GM18508 (cell line): ENCODE measurements at regions not wholly inside any gene's neighbourhood (a gene's known extent, or its start where the extent isn't known, plus 50 kb on each side); places are given as distances from the start of the nearest gene placed in this dataset.
"Not testable (repeated sequence)": the region's sequence is repeated elsewhere in the genome, so short reads cannot be mapped to it uniquely, and the experiment has no call there.

Experiments used
- ATAC-seq: cut with Tn5 transposase; IDR thresholded peaks from one replicate; pipeline ENCODE4 v1.9.1; 2021; ENCODE audit warnings: moderate number of reproducible peaks; ENCODE audit not compliant: insufficient read depth, unreplicated experiment

- no peak for ATAC-seq
Measured at GRCh38 chr2:145909766-145910165, 1389.8 kb upstream of the ZEB2 start.

- no peak for ATAC-seq
Measured at GRCh38 chr2:145909175-145909755, 1389.3 kb upstream of the ZEB2 start.

DNA sequence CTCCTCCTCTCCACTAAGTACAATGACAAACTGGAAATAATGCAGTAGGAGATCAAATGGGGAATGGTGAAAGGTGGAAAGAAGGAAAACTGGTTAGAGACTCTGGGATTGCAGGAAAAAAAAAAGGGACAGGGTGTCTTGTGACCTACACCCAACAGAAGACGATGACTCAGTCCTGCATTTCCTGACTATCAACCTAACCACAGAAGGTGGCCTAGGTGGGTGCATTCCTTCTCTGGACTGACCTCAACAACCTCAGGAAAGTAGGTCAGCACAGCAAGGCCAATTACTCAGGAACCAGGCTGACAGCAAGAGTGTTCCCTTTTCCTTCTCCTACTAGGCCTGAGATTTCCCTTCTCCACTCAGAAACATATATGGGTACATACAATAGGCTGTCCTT, 1386.4 kb upstream of the ZEB2 start:
- no peak for ATAC-seq

GRCh38 chr2:145905371-145905770, 1385.5 kb upstream of the ZEB2 start:
- no peak for ATAC-seq

GRCh38 chr2:145897151-145897550, 1377.2 kb upstream of the ZEB2 start:
- ATAC-seq, result no peak

DNA sequence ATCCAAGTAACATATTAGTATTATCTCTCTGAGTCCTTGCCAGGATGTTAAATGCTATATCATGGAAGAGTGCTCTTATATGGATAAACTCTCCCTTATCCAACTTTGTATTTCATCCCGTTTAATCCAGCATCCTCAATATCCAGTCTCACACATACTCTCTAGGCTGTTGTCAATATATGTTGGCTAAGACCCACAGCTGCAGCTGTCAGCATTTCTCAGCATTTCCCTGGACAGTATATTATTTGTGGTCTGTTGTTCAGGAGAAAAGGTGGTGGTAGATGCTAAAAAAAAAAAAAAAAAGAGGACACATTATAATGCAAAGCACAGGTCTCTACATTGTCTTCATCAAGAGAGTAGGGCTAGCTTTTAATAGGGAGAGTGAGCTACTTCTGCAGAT, 1368.0 kb upstream of the ZEB2 start:
- no peak for ATAC-seq

DNA sequence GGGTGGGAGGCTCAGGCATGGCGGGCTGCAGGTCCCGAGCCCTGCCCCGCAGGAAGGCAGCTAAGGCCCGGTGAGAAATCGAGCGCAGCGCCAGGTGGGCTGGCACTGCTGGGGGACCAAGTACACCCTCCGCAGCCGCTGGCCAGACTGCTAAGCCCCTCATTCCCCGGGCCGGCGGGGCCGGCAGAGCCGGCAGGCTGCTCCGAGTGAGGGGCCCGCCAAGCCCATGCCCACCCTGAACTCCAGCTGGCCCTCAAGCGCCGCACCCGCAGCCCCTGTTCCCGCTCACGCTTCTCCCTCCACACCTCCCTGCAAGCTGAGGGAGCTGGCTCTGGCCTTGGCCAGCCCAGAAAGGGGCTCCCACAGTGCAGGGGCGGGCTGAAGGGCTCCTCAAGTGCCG, 1361.1 kb upstream of the ZEB2 start:
- ATAC-seq, result not testable (repeated sequence)

DNA sequence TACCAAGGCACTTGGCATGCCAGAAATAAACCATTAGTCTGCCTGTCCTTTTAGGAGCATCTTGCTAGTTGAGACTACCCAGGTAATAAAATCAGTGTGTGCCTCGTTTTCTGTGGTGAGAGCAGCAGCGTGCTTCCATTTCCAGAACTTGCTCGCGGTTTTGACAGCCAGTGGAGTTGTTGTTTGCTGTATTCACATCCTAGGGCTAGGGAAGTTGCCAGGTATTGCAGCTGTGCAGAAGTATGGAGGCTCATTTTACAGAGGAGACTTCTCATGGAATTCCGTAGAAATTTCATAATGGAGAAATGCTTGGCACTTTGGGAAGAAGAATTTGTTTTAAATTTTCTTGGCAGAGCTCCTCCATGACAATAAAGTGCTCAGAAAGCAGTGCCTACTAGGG, 1355.1 kb upstream of the ZEB2 start:
- ATAC-seq, result no peak

GRCh38 chr2:145874466-145874865, 1354.5 kb upstream of the ZEB2 start:
- ATAC-seq, result no peak

GRCh38 chr2:145864501-145864900, 1344.6 kb upstream of the ZEB2 start:
- no peak for ATAC-seq

DNA sequence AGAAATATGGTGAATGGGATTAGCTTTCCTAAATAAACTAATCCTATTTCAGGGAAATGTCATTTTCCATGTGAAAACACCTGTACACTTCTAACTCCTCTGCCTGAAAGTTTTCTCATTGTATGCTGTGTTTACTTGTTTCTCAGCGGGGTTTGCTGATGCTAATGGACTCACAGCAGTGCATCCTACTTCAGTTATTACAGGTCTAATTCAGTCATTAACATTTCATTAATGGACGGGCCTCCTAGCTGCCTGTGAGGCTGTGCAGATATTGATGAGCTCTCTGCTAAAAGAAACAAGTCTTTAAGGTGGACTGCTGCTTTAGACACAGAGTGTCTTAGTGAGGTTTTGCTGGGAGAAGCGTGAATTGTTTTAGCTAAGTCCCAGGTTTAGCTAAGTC, 1342.0 kb upstream of the ZEB2 start:
- no peak for ATAC-seq

GRCh38 chr2:145860083-145860482, 1340.2 kb upstream of the ZEB2 start:
- ATAC-seq, result no peak

GRCh38 chr2:145855142-145855541, 1335.2 kb upstream of the ZEB2 start:
- no peak for ATAC-seq

DNA sequence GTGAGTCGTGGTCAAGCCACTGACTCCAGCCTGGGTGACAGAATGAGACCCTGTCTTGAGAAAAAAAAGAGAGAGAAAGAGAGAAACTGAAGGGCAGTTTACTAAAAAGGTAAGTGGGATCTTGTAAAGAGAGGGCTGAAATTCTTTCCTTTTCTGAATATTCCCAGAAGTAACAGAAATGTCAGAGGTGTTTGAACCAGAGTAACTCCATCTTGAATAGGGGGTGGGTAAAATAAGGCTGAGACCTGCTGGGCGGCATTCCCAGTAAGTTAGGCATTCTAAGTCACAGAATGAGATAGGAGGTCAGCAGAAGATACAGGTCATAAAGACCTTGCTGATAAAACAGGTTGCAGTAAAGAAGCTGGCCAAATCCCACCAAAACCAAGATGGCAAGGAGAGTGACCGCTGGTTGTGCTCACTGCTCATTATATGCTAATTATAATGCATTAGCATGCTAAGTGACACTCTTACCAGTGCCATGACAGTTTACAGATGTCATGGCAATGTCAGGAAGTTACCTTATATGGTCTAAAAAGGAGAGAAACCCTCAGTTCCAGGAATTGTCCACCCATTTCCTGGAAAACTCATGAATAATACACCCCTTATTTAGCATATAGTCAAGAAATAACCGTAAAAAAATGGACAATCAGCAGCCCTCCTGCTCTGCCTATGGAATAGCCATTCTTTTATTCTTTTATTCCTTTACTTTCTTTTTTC, 1334.3 kb upstream of the ZEB2 start:
- ATAC-seq, result no peak

GRCh38 chr2:145851730-145852129, 1331.8 kb upstream of the ZEB2 start:
- no peak for ATAC-seq

DNA sequence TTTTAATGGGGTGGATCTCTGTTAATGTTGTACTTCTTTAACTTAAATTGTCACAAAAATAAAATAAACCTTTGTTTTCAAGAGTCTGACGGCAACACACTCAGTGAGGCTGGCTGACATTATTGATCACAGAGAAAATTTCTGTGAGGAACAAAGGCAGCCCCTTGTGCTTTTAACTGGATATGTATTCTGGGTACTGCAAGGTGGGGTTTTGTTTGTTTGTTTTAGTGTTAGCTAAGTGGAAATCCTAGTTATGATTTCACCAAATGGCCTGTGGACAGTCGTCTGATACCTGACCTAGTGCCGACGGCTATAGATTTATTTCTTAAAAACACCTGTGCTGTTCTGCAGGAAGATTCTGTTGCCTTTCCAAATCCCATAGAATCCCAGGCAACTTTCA, 1329.5 kb upstream of the ZEB2 start:
- no peak for ATAC-seq

GRCh38 chr2:145846982-145847381, 1327.1 kb upstream of the ZEB2 start:
- no peak for ATAC-seq

- no peak for ATAC-seq
Measured at GRCh38 chr2:145845923-145846322, 1326.0 kb upstream of the ZEB2 start.

GRCh38 chr2:145845207-145845894, 1325.4 kb upstream of the ZEB2 start:
- ATAC-seq, result no peak

GRCh38 chr2:145841973-145842372, 1322.1 kb upstream of the ZEB2 start:
- ATAC-seq, result no peak

- ATAC-seq, result no peak
Measured at GRCh38 chr2:145836986-145837385, 1317.1 kb upstream of the ZEB2 start.

- no peak for ATAC-seq
Measured at GRCh38 chr2:145835665-145836064, 1315.7 kb upstream of the ZEB2 start.
